ENCODE measurements at regions not wholly inside any gene's neighbourhood (a gene's known extent, or its start where the extent isn't known, plus 50 kb on each side); places are given as distances from the start of the nearest gene placed in this dataset.
"Not testable (repeated sequence)": the region's sequence is repeated elsewhere in the genome, so short reads cannot be mapped to it uniquely, and the experiment has no call there.

DNA sequence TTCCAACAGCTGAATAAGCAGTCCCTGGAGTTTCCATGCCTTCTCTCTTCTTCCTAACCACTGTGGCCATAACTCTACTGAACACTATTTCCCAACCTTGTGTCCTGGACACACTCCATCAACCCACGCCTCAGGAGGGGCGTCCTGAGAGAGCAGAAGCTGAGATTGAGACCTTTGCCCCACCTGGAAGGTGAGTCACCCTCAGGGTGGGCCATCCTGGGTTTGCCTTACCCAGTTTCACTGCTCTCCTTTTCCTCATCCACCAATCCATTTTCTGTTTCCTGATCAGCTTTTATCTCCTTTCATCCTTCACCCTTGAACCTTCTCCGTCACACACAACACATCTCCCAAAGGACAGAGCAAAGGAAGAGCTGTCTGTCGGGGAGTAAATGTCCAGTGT lies 91.4 kb downstream of the TMEM130 start:
- no peak for DNase-seq

DNA sequence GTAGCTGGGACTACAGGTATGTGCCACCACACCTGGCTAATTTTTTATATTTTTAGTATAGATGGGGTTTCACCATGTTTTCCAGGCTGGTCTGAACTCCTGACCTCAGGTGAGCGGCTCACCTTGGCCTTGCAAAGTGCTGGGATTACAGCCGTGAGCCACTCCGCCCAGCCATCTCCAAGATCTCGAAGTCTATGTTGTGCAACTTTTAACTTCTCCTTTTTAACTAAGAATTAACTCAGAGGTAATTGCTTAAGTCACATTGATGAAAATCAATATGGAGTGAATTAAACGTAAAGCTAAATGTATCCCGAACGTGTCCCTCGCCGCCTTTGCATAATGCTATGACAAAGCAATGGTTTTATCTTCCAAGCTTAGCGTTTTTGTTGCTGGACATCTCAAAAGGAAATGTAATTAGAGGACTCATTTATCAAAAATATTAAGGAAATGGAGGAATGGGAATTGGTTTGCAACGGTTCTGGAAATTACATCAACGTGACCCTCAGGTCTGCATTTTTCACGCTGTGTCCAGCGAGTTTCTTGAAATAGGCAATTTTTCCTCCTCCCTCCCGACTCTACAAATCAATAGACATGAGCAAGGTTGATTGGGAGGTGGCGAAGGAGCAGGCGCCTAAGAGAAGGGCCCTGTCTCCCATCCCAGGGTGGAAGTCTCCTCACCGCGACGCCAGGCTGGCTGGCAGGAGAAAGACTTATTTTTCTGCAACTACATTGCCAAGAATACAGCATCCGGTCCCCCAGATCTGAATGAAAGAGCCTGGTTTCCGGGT lies 89.8 kb downstream of the TMEM130 start:
- peak; percentile 21 for DNase-seq

DNA sequence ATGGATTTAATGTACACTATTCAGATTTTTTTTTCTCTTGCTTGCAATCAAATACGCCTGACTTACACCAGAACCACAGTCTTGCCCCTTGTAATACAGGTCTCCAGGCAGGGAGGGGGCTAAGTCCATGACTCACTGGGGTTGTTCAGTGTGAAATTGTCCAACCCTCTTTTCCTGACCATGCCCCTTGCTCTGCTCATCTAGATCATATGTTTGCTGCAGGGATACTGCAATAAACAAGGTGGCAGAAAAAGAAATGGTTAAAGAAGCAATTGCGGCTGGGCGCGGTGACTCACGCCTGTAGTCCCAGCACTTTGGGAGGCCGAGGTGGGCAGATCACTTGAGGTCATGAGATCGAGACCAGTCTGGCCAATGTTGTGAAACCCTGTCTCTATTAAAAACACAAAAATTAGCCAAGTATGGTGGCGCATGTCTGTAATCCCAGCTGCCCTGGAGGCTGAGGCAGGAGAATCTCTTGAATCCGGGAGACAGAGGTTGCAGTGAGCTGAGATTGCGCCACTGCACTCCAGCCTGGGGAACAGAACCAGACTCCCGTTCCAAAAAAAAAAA lies 85.5 kb downstream of the TMEM130 start:
- no peak for DNase-seq

DNA sequence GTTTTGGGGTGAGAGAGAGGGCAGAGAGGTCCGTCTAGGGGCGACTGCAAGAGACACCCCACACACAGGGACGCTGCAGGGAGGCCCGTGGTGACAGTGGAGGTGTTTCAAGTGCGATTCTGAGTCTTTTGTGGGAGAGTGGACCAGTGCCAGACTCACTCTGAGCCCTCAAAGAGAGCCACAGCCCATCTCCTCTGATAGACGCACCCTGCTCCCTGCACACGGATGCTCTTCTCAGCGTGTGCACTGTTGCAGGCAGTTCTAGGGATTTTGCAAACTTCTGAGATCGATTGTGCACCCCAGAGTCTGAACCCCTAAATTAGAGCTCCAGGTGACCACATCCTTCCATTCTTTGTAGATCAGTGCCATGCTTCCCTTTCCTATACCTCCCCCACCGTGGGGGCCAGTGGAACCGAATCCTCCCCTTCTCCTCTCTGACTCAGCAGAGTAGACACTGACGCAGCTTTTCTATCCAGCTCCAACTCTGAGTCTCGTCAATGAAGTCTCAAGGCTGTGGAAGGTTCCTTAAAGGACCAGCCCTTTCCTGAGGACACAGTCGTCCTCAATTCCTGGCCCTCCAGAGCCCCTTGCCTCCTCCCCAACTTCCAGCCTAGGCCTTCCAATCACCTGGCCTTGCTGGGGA lies 83.8 kb downstream of the TMEM130 start:
- no peak for DNase-seq

DNA sequence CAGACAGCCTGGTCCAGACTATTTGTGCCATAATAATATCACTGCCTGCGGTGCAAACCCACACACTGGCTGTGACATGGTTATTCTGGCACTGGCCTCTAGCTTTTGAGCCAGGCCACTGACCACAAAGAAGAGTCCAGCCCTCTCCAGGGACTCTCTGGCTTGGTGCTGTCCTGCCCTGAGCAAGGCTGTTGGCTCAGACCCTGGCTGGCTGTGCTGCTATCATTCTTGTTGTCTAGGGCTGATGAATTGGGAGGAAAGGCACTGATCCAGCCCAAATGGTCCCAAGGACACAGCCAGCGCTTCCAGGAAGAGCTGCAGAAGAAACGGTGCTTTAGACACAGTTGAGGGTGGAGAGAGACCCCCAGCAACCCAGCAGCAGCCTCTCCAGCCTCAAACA lies 80.8 kb downstream of the TMEM130 start:
- no peak for DNase-seq

DNA sequence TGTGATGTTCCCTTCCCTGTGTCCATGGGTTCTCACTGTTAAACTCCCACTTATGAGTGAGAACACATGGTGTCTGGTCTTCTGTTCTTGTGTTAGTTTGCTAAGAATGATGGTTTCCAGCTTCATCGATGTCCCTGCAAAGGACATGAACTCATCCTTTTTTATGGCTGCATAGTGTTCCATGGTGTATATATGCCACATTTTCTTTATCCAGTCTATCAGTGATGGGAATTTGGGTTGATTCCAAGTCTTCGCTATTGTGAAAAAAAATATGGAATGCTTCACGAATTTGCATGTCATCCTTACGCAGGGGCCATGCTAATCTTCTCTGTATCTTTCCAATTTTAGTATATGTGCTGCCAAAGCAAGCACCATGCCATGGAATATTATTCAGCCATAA lies 75.4 kb downstream of the TMEM130 start:
- not testable (repeated sequence) for DNase-seq

DNA sequence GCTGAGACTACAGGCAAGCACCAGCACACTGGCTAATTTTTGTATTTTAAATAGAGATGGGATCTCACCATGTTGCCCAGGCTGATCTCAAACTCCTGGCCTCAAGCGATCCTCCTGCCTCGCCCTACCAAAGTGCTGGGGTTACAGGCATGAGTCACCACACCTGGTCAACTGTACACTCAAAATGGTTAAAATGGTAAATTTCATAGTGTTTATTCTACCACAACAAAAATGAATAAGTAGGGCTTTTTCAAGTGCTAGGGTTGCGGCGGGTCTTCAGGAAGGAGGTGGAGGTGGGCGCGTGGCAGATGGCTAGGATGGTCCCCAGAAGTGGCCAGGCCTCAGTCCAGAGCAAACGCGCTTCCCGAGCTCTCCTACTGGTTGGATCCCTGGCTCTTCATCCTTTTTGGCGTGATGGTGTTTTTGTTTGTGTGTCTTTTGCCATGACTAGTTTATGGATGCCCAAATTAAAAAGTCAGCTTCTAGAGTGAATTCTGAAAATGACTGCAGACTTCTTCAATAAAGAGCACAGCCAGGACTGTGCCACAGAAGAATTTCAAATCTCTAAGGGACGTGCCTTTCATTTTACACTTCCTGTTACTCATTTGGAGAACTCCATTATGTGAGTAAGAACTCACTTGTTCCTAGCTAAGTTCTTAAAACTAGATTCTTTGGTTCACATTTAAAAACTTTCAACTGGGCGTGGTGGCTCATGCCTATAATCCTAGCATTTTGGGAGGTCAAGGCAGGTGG lies 73.9 kb downstream of the TMEM130 start:
- peak; percentile 53 for DNase-seq
